GM18520 (cell line): ENCODE measurements at regions not wholly inside any gene's neighbourhood (a gene's known extent, or its start where the extent isn't known, plus 50 kb on each side); places are given as distances from the start of the nearest gene placed in this dataset.

Experiments
- ATAC-seq: cut with Tn5 transposase; IDR thresholded peaks from one replicate; pipeline ENCODE4 v1.9.1; 2021; ENCODE audit not compliant: unreplicated experiment

DNA sequence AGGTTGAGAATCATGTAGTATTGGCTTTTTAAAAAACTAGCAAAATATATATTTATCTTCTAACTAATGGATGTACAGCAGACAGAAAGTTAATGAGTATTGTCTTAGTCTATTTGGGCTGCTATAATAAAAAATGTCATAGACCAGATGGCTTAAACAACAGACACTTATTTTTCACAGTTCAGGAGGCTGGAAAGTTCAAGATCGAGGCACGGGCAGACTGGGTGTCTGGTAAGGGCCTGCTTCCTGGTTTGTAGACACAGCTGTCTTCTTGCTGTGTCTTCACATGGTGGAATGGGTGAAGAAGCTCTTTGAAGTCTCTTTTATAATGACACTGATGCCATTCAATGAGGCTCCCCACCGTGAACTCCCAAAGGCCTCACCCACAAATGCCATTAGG is 70.1 kb upstream of the KRR1 start:
- ATAC-seq, result no peak

DNA sequence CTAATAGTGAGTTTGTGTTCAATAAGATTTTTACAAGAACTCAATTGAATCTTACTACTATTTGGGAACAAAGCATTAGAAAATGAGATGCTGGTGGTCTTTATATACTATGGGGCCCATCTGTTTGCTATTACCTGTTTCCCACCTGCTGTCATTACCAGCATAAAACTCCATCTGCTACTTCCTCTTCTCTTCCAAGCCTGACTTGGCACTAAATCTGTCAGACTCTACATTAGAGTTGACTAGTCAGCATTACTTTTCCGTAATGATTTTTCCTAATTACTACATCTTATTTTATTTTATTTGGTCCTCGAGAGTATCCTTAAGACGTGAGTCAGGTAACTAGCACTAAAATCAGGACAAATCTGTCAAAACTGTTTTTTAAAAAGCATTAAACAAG is 68.1 kb upstream of the KRR1 start:
- ATAC-seq, result no peak

DNA sequence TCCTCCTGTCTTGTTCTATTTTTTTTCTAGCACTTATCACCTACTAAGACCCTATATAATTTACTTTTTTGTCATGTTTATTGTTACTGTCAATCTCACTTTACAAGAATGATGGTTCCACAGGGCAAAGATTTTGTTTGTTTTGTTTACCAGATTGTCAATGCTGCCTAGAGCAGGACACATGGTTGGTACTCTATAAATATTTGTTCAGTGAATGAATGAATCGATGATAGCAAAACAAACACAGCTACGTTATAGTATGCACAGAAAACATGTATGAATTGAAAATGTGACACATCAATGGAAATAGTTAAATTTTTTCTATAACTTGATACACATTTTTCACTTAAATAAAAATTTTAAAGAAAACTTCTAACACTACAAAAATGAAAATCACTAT is 67.1 kb upstream of the KRR1 start:
- no peak for ATAC-seq

DNA sequence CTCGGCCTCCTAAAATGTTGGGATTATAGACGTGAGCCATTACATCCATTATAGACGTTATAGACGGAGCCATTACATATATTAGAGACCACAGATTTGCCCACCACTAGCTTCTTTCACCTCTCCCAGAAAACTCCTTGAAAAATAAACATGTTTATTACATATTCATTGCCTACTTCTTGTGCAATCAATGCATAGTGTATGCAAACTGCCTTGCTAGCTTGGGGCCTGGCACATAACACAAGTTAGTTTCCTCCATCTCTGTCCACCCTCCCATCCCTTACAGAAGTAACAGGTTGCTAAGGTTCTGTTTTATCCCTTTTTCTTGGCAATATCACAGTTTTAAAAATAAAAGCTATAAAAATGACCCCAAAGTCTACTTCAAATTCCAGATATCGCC is 66.4 kb upstream of the KRR1 start:
- no peak for ATAC-seq

DNA sequence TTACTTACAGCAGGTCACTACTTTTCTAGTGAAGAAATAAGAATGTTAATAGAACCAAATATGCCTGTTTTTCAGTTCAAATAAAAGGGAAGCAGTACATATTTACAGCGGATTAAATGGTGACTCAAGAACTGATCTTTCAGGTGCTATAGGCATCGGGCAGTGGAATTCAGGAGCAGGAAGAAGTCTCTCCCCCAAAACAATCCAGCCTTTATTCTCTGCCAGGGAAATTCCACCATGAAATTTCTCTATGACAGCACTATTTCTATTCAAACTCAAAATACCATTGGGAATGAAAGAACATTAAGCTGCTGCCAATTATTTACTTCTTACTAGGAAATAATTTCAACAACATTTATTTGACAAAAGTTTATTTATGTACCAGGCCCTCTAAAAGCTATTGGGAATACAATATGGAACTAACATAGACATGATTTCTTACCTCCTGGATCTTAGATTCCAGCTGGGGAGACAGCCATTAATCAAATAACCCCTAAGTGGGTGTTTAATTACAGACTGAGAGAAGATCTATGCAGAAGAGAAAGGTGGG is 60.3 kb upstream of the KRR1 start:
- ATAC-seq, result no peak

DNA sequence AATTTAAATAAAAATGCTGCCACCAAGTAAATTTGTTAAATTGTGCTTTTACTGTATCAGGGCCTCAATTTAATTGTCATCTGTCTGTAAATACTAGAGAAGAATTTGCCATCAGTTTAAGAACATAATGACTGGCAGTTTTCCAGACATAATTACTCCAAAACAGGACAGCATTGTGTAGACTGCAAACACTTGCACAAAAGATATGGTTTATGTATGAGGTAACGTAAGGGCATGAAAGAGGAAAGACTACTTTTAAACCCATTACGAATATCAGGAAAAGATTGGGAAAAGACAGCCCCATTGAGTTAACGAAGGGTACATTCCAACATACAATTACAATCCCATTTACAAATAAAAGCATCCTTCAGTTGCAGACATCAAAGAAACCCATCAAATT is 59.8 kb upstream of the KRR1 start:
- no peak for ATAC-seq

DNA sequence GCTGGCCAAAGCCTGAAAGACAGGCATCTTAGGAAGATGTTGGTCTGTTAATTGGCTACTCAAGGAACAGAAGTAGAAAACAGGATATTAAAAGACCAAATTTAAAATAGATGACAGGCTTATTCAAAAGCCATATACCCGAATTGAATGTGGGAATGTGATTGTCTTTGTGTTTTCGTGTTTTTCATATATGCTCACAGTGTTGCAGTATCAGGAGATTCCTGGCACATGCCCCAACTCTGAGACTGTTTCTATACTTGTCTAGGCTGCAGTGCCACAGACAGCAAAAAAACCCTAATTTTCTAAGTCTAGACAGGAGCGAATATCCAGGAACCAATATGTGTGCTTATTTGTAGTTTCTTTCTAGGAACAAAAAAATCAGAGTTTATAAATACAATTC is 57.4 kb upstream of the KRR1 start:
- ATAC-seq, result no peak

DNA sequence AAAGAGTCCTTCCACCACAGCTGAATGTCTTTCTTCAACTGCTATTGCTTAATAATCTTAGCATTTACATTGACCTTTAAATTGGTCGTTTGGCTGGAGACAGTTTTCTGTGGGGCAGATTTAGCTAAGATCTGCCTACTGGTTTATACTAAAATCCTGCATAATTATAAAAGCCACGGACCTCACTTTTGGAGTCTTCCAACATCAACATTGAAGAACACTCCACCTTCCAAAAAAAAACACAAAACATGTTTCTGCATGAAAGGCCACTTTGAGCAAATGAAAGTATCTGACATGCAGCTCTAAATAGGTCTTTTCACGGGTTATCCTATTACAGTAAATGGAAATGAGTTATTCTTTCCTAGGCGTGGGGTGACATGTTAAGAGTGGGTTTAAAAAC is 57.0 kb upstream of the KRR1 start:
- ATAC-seq, result no peak

DNA sequence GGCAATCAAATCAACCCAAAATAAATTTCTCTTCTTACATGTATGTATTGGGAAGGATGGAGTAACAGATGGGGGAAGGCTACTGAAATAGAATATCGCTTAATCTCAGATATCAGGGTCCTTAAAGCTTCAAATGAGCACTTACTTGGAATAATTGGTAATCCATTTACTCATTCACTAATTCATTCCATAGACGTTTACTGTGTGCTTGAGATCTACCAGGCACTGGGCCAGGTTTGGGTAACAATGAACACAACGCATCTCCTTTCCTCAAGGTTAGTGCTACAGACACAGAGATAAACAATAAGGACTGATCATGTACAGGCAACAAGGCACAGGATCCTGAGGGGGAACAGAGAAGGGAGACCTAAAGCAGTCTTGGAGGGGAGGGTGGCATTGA is 54.4 kb upstream of the KRR1 start:
- no peak for ATAC-seq

DNA sequence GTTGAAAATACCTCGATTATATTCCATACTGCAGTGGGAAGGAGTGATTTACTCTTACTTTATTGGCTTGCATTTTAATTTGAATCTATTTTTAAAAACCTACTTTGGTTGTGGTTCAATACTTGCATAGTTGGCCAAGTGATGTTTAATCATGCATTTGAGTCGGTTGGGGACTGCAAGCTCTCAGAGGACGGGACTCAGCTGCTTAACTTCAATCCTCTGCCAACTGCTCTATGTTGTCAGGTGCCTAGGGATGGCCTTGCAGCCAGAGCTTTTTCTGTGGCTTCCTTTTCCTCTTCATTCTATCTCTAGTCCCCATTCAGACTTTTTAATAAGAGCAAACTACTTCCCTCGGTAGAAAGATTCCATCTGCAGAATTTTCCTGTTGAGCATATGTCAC is 53.4 kb upstream of the KRR1 start:
- no peak for ATAC-seq

DNA sequence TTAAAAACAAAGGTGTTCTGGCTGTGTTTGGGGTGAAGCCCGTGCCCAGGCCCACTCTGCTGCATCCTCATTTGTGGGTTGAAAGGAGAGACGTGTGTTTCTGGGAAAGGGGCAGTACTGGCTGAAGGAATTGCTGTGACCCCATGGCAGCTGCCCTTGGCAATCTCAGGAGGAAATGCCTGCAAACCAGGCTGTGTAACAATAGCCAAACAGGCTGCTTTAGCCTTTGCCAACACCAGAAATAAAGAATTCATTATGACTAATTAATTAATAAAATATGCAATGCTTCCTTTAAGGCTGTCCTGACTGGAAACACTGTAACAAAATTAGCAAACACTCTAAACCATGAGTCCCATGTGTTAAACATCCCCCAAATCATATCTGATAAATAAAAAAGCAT is 53.0 kb upstream of the KRR1 start:
- no peak for ATAC-seq

DNA sequence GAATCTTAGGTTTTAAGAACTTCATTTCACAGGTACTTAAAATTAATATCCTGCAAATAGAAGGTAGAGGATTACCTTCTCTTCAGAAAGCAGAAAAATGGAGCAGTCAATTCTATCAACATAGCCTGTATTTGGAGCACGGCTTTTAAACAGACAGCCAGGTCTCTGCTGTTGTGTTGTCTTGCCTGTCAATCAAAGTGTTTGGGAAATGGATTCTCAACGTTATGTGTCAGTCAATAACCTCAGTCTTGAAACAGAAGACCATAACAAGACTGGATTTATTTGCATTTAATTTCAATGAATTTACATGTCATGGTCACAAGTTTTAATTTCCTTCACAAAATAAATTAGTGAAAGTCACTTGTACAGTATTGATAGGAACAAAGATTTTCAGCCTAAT is 51.9 kb upstream of the KRR1 start:
- ATAC-seq, result no peak

DNA sequence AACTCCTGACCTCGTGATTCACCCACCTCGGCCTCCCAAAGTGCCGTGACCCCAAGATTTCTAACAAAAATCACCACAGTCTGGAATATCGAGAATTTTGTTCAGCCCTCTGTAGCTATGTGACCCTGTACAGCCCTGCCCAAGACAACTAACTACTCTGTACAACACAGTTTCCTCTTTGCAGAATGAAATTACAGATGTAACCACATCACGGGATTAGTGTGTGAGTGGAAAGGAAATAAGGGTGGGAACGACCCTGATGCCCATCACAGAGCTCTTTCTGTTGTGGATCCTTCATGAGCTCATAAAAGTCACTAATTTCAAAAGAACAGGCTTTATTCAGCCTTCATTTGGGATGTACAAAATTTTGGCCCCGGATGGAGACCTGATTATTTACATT is 50.5 kb upstream of the KRR1 start:
- ATAC-seq, result no peak
